Endodermal cell (in vitro differentiated cells): ENCODE measurements at regions not wholly inside any gene's neighbourhood (a gene's known extent, or its start where the extent isn't known, plus 50 kb on each side); places are given as distances from the start of the nearest gene placed in this dataset.

Experiments used
- DNase-seq: peaks from one replicate; pipeline ENCODE4 v3.0.0-alpha.2; 2017
- H3K27ac ChIP-seq: 2 replicates; pipeline ENCODE4 v1.5.1; 2013; ENCODE audit warnings: mild to moderate bottlenecking, low read depth, low read length, moderate library complexity
- H3K27me3 ChIP-seq: 2 replicates; pipeline ENCODE4 v1.6.1; 2013; ENCODE audit warnings: mild to moderate bottlenecking, low read length, moderate library complexity; ENCODE audit not compliant: insufficient read depth, control insufficient read depth, poor library complexity, severe bottlenecking
- H3K36me3 ChIP-seq: 2 replicates; pipeline ENCODE4 v1.7.0; 2013; ENCODE audit warnings: mild to moderate bottlenecking, low read length, moderate library complexity; ENCODE audit not compliant: control insufficient read depth, insufficient read depth
- H3K4me1 ChIP-seq: one replicate; pipeline ENCODE4 v1.7.0; 2013; ENCODE audit warnings: low read length; ENCODE audit not compliant: control insufficient read depth, insufficient read depth
- H3K4me3 ChIP-seq: 2 replicates; pipeline ENCODE4 v1.5.1; 2013; ENCODE audit warnings: mild to moderate bottlenecking, low read length, moderate library complexity
- H3K9ac ChIP-seq: 2 replicates; pipeline ENCODE4 v1.6.1; 2013; ENCODE audit warnings: mild to moderate bottlenecking, low read length, moderate library complexity; ENCODE audit not compliant: poor library complexity, severe bottlenecking; ENCODE audit errors: extremely low read depth
- H3K9me3 ChIP-seq: 2 replicates; pipeline ENCODE4 v1.6.1; 2013; ENCODE audit warnings: mild to moderate bottlenecking, low read length, moderate library complexity; ENCODE audit not compliant: control insufficient read depth
- H3K27ac Mint-ChIP-seq: 2 replicates; pipeline ENCODE4 v1.8.0; 2020; ENCODE audit warnings: mixed read lengths
- H3K27me3 Mint-ChIP-seq: 2 replicates; pipeline ENCODE4 v1.8.0; 2021; ENCODE audit warnings: mild to moderate bottlenecking, mixed read lengths; ENCODE audit not compliant: insufficient read depth
- H3K36me3 Mint-ChIP-seq: 2 replicates; pipeline ENCODE4 v1.8.0; 2020; ENCODE audit warnings: low read depth, mixed read lengths
- H3K4me1 Mint-ChIP-seq: 2 replicates; pipeline ENCODE4 v1.8.0; 2020; ENCODE audit warnings: mixed read lengths
- H3K4me3 Mint-ChIP-seq: 2 replicates; pipeline ENCODE4 v1.8.0; 2020; ENCODE audit warnings: mild to moderate bottlenecking, moderate library complexity, mixed read lengths
- H3K9me3 Mint-ChIP-seq: 2 replicates; pipeline ENCODE4 v1.8.0; 2020; ENCODE audit warnings: mild to moderate bottlenecking, mixed read lengths
- CTCF ChIP-seq: fragments of 200-600 bp; sonication (generic); conservative IDR thresholded peaks from 2 replicates; pipeline ENCODE4 v1.5.0; 2021; ENCODE audit warnings: antibody characterized with exemption, mild to moderate bottlenecking
- WGBS, 2 experiments: methylation state at CpG; one replicate each; pipeline versions ENCODE4 v1.1.5 to v1.1.7; 2013; ENCODE audit warnings: missing lambda C conversion rate in 2 of 2, mixed read lengths in 1 of 2; ENCODE audit not compliant: insufficient coverage in 1 of 2, insufficient read length in 1 of 2; 5-methylcytosine and 5-hydroxymethylcytosine counted together

DNA sequence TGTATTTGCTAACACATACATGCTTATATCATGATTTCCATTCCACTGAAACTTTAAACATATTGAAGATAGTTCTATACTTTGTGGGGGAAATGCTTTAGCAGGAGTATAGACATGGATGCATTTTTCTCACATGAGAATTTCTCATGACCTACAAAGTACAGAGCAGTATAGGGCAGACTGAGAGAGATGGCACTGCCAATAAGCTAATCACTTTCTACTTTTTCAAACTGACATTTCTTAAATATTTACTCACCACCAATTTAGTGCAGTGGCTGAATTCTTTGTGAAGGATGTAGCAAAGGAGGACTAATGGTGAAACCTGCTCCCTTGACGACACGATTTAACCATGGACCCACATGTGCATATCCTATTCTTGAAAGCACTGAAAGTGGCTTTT lies 923.5 kb downstream of the ADGRL2 start:
- Histone ChIP-seq H3K27me3 (no peaks in the 10 kb centered on the region), H3K4me3 (no peak overlapping the region), H3K9ac (no peak overlapping the region), H3K36me3 (no peaks in the 10 kb centered on the region), H3K27ac (no peak overlapping the region), H3K9me3 (no peaks in the 10 kb centered on the region), H3K4me1 (no peaks in the 10 kb centered on the region)
- H3K4me3 Mint-ChIP-seq = no peak overlapping the region
- H3K9me3 Mint-ChIP-seq = peaks cover 7% of the 10 kb centered on the region
- H3K27ac Mint-ChIP-seq = no peak overlapping the region
- H3K4me1 Mint-ChIP-seq = no peaks in the 10 kb centered on the region
- DNase-seq = no peak
- no peaks in the 10 kb centered on the region for H3K27me3 Mint-ChIP-seq
- no peaks in the 10 kb centered on the region for H3K36me3 Mint-ChIP-seq
- 94 to 96% methylated on average over 2 of the region's 2 CpGs for WGBS, 2 experiments
- TF ChIP-seq CTCF = no peak

DNA sequence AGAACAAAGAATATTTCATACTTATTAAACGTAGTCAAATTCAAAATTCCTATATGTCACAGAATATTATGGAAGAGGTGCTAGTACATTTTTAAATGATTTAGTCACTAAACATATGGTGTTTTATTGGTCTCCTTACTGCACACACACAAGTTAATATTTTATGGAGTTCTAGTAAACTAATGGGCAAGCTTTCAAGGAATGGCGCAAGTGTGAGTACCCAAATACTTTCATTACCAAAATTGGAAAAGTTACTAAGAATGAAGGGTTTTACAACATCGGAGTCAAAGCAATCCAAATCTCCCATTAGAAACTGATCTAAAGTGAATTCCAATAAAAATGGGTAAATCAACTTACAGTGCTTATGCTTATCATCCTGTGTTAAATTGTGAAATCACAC lies 921.9 kb downstream of the ADGRL2 start:
- no peak overlapping the region for H3K27ac Mint-ChIP-seq
- TF ChIP-seq CTCF = no peak
- Histone ChIP-seq H3K9ac (no peak overlapping the region), H3K27ac (no peak overlapping the region), H3K4me1 (no peaks in the 10 kb centered on the region), H3K27me3 (no peaks in the 10 kb centered on the region), H3K4me3 (no peak overlapping the region), H3K36me3 (no peaks in the 10 kb centered on the region), H3K9me3 (no peaks in the 10 kb centered on the region)
- peaks cover 7% of the 10 kb centered on the region for H3K9me3 Mint-ChIP-seq
- no peaks in the 10 kb centered on the region for H3K4me1 Mint-ChIP-seq
- H3K36me3 Mint-ChIP-seq = no peaks in the 10 kb centered on the region
- 92% methylated on average over 2 of the region's 3 CpGs; no CpG with 5 or more reads in 1 of the 2 experiments for WGBS, 2 experiments
- H3K4me3 Mint-ChIP-seq = no peak overlapping the region
- DNase-seq = no peak
- no peaks in the 10 kb centered on the region for H3K27me3 Mint-ChIP-seq

DNA sequence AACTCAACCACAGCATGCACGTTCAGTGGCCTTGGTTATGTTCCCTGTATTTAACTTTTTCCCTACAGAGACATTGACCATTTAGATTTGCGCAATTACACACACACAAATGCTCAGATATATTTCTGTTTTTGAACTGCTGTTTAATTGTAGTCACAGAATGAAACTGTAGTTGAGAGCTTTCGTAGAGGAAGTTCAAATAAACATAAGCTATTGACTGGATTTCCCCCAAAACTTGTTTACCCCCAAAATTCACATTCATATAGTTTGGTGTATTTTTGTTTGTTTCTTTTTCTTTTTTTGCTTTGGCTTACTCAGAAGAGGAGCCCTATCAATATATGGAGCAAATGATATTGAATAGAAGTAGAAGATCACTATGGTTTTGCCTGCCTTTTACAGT lies 921.0 kb downstream of the ADGRL2 start:
- Mint-ChIP-seq H3K4me1 (no peaks in the 10 kb centered on the region), H3K9me3 (peaks cover 7% of the 10 kb centered on the region), H3K27me3 (no peaks in the 10 kb centered on the region), H3K36me3 (no peaks in the 10 kb centered on the region), H3K4me3 (no peak overlapping the region), H3K27ac (no peak overlapping the region)
- Histone ChIP-seq H3K4me3 (no peak overlapping the region), H3K9me3 (no peaks in the 10 kb centered on the region), H3K36me3 (no peaks in the 10 kb centered on the region), H3K27me3 (no peaks in the 10 kb centered on the region), H3K4me1 (no peaks in the 10 kb centered on the region), H3K27ac (no peak overlapping the region), H3K9ac (no peak overlapping the region)
- no peak for TF ChIP-seq CTCF
- WGBS, 2 experiments = 71% methylated on average over 2 of the region's 3 CpGs; no CpG with 5 or more reads in 1 of the 2 experiments
- DNase-seq = no peak
